Neural progenitor cell (in vitro differentiated cells): ENCODE measurements at regions not wholly inside any gene's neighbourhood (a gene's known extent, or its start where the extent isn't known, plus 50 kb on each side); places are given as distances from the start of the nearest gene placed in this dataset.

ENCODE experiments used
- DNase-seq: peaks from one replicate; pipeline ENCODE4 v3.0.0-alpha.2; 2016; ENCODE audit warnings: low spot score
- H2AFZ ChIP-seq: fragments of 200-600 bp; sonication (generic); replicated peaks from 2 replicates; pipeline ENCODE4 v1.6.1; 2016; ENCODE audit warnings: antibody characterized with exemption
- H3F3A ChIP-seq: fragments of 200-600 bp; sonication (generic); 2 replicates; pipeline ENCODE4 v1.6.1; 2016; ENCODE audit warnings: antibody characterized with exemption, low read depth
- H3K27ac ChIP-seq: fragments of 200-600 bp; sonication (generic); 2 replicates; pipeline ENCODE4 v1.5.1; 2016; ENCODE audit warnings: mild to moderate bottlenecking
- H3K27me3 ChIP-seq: fragments of 200-600 bp; sonication (generic); 2 replicates; pipeline ENCODE4 v1.6.1; 2016; ENCODE audit warnings: mild to moderate bottlenecking, moderate library complexity
- H3K36me3 ChIP-seq: fragments of 200-600 bp; sonication (generic); 2 replicates; pipeline ENCODE4 v1.5.1; 2016
- H3K4me1 ChIP-seq: fragments of 200-600 bp; sonication (generic); 2 replicates; pipeline ENCODE4 v1.6.1; 2016; ENCODE audit warnings: mixed run types
- H3K4me2 ChIP-seq: fragments of 200-600 bp; sonication (generic); 2 replicates; pipeline ENCODE4 v1.6.1; 2016
- H3K4me3 ChIP-seq: fragments of 200-600 bp; sonication (generic); 2 replicates; pipeline ENCODE4 v1.5.1; 2016
- H3K79me2 ChIP-seq: fragments of 200-600 bp; sonication (generic); 2 replicates; pipeline ENCODE4 v1.6.1; 2016; ENCODE audit warnings: low read depth
- H3K9ac ChIP-seq: fragments of 200-600 bp; sonication (generic); 2 replicates; pipeline ENCODE4 v1.6.1; 2016
- H3K9me3 ChIP-seq: fragments of 200-600 bp; sonication (generic); 2 replicates; pipeline ENCODE4 v1.5.1; 2016; ENCODE audit warnings: low read depth
- H4K20me1 ChIP-seq: fragments of 200-600 bp; sonication (generic); 2 replicates; pipeline ENCODE4 v1.6.1; 2016; ENCODE audit warnings: low read depth
- H3K27ac Mint-ChIP-seq: 3 replicates; pipeline ENCODE4 v1.8.0; 2021; ENCODE audit warnings: mixed read lengths
- H3K27me3 Mint-ChIP-seq: 2 replicates; pipeline ENCODE4 v1.8.0; 2022; ENCODE audit warnings: low read depth, mild to moderate bottlenecking, inconsistent platforms, moderate library complexity, mixed read lengths; ENCODE audit not compliant: insufficient read depth
- H3K36me3 Mint-ChIP-seq: 3 replicates; pipeline ENCODE4 v1.8.0; 2021; ENCODE audit warnings: mixed read lengths
- H3K4me1 Mint-ChIP-seq: 3 replicates; pipeline ENCODE4 v1.8.0; 2021; ENCODE audit warnings: mixed read lengths
- H3K4me3 Mint-ChIP-seq: 3 replicates; pipeline ENCODE4 v1.8.0; 2021; ENCODE audit warnings: mild to moderate bottlenecking, moderate library complexity, mixed read lengths
- H3K9me3 Mint-ChIP-seq: 3 replicates; pipeline ENCODE4 v1.8.0; 2020; ENCODE audit warnings: mixed read lengths
- EZH2 ChIP-seq: fragments of 200-600 bp; sonication (generic); IDR thresholded peaks from 2 replicates; pipeline ENCODE4 v1.6.1; 2017; ENCODE audit warnings: antibody characterized with exemption, mild to moderate bottlenecking, moderate library complexity
- EZH2phosphoT487 ChIP-seq: fragments of 200-600 bp; sonication (generic); IDR thresholded peaks from 2 replicates; pipeline ENCODE4 v1.6.1; 2017; ENCODE audit warnings: antibody characterized with exemption
- TF ChIP-seq, protein P1 (sequence below): fragments of 200-600 bp; sonication (generic); IDR thresholded peaks from 2 replicates; pipeline ENCODE4 v1.5.1; 2017; ENCODE audit warnings: antibody characterized with exemption, mild to moderate bottlenecking

DNA sequence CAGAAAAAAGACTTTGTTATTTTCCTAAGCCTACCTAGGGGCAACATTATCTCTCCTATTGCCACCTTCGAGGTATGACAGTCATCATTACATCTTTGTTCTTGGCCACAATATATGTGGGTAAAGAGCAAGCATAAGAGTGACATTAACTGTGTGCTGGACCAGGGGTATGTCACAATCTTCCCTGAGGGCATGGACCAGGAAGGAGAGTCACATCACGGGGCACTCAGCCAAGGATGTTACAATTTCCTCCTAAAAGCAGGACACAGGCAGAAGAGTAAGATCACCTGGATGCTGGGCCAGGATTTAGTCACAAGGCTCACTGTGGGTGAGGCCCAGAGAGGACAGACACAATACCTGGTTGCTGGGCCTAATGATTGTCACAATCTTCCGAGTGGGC, 53.0 kb upstream of the ZNF728 start:
- H3K4me3 ChIP-seq: no peak overlapping the region
- H3K4me2 ChIP-seq: no peak overlapping the region
- H3K79me2 ChIP-seq: no peaks in the 10 kb centered on the region
- Mint-ChIP-seq H3K36me3 (peaks cover 4% of the 10 kb centered on the region), H3K27ac (no peak overlapping the region), H3K4me1 (no peaks in the 10 kb centered on the region), H3K4me3 (no peak overlapping the region), H3K9me3 (peaks cover 72% of the 10 kb centered on the region), H3K27me3 (peaks cover 4% of the 10 kb centered on the region)
- H4K20me1 ChIP-seq: no peaks in the 10 kb centered on the region
- no peak overlapping the region for H3K9ac ChIP-seq
- DNase-seq: no peak
- no peaks in the 10 kb centered on the region for H3F3A ChIP-seq
- no peaks in the 10 kb centered on the region for H3K36me3 ChIP-seq
- TF ChIP-seq, protein P1, sequence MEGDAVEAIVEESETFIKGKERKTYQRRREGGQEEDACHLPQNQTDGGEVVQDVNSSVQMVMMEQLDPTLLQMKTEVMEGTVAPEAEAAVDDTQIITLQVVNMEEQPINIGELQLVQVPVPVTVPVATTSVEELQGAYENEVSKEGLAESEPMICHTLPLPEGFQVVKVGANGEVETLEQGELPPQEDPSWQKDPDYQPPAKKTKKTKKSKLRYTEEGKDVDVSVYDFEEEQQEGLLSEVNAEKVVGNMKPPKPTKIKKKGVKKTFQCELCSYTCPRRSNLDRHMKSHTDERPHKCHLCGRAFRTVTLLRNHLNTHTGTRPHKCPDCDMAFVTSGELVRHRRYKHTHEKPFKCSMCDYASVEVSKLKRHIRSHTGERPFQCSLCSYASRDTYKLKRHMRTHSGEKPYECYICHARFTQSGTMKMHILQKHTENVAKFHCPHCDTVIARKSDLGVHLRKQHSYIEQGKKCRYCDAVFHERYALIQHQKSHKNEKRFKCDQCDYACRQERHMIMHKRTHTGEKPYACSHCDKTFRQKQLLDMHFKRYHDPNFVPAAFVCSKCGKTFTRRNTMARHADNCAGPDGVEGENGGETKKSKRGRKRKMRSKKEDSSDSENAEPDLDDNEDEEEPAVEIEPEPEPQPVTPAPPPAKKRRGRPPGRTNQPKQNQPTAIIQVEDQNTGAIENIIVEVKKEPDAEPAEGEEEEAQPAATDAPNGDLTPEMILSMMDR: no peak
- TF ChIP-seq EZH2: no peak
- TF ChIP-seq EZH2phosphoT487: no peak
- no peak overlapping the region for H3K27ac ChIP-seq
- no peak overlapping the region for H2AFZ ChIP-seq
- H3K9me3 ChIP-seq: no peaks in the 10 kb centered on the region
- H3K27me3 ChIP-seq: no peaks in the 10 kb centered on the region
- no peaks in the 10 kb centered on the region for H3K4me1 ChIP-seq

DNA sequence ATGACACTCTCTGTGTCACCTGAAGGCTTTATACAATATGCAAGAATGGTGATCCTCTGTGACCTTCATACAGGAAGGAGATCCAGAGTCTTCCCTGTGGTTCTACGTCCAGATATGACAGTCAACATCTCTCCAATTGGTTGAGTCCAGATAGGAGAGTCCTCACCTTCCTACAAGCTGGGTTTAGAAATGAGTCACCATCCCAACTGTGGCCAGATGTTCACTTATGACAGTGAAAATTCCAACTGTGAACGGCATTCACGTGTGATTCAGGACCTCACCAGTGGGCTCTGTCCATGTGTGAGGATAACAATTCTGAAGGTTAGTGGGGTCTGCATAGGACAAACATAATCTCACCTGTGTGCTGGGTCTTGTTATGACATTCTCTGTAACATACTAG, 52.5 kb upstream of the ZNF728 start:
- Histone ChIP-seq H3K9me3 (no peaks in the 10 kb centered on the region), H3K4me1 (no peaks in the 10 kb centered on the region), H3K36me3 (no peaks in the 10 kb centered on the region), H2AFZ (no peak overlapping the region), H3K27ac (no peak overlapping the region), H3F3A (no peaks in the 10 kb centered on the region), H4K20me1 (no peaks in the 10 kb centered on the region), H3K9ac (no peak overlapping the region), H3K27me3 (no peaks in the 10 kb centered on the region), H3K4me2 (no peak overlapping the region), H3K4me3 (no peak overlapping the region), H3K79me2 (no peaks in the 10 kb centered on the region)
- H3K4me3 Mint-ChIP-seq: no peak overlapping the region
- TF ChIP-seq, protein P1: no peak
- no peak for TF ChIP-seq EZH2
- TF ChIP-seq EZH2phosphoT487: no peak
- H3K27ac Mint-ChIP-seq: no peak overlapping the region
- peaks cover 4% of the 10 kb centered on the region for H3K36me3 Mint-ChIP-seq
- DNase-seq: no peak
- H3K4me1 Mint-ChIP-seq: no peaks in the 10 kb centered on the region
- peaks cover 4% of the 10 kb centered on the region for H3K27me3 Mint-ChIP-seq
- H3K9me3 Mint-ChIP-seq: peaks cover 72% of the 10 kb centered on the region

DNA sequence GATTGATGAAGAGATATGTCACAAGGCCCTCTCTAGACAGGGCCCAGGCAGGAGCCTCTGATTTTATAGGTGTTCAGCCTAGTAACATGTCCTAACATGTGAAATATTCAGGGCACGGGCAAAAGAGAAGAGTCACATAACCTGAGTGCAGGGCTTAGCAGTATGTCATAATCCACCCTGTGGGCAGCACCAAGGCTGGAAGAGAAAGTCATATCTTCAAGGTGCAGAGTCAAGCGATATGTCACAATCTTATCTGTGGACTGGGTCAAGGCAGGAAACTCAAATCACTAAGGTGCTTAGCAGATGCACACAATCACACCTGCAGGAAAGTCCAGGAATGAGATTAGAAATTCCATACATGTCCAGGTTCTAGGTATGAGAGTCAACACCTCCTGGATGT, 51.5 kb upstream of the ZNF728 start:
- Histone ChIP-seq H3K79me2 (no peaks in the 10 kb centered on the region), H3K9me3 (no peaks in the 10 kb centered on the region)

More for the DNA sequence above, 51.5 kb upstream of the ZNF728 start:
- H3K9me3 Mint-ChIP-seq: peaks cover 66% of the 10 kb centered on the region
- TF ChIP-seq, protein P1: no peak
- TF ChIP-seq EZH2: no peak
- TF ChIP-seq EZH2phosphoT487: no peak
- H3K27me3 Mint-ChIP-seq: peaks cover 4% of the 10 kb centered on the region
- Histone ChIP-seq H3K4me2 (no peak overlapping the region), H3K36me3 (no peaks in the 10 kb centered on the region), H3K27ac (no peak overlapping the region), H2AFZ (no peak overlapping the region), H3K27me3 (no peaks in the 10 kb centered on the region), H3K4me1 (no peaks in the 10 kb centered on the region), H4K20me1 (no peaks in the 10 kb centered on the region), H3F3A (no peaks in the 10 kb centered on the region), H3K4me3 (no peak overlapping the region), H3K9ac (no peak overlapping the region)
- peaks cover 4% of the 10 kb centered on the region for H3K36me3 Mint-ChIP-seq
- H3K4me1 Mint-ChIP-seq: no peaks in the 10 kb centered on the region
- no peak overlapping the region for H3K27ac Mint-ChIP-seq
- no peak for DNase-seq
- H3K4me3 Mint-ChIP-seq: no peak overlapping the region
